ENCODE measurements at regions not wholly inside any gene's neighbourhood (a gene's known extent, or its start where the extent isn't known, plus 50 kb on each side); places are given as distances from the start of the nearest gene placed in this dataset.

- H3K4me3 ChIP-seq = no peak overlapping the region
- no peaks in the 10 kb centered on the region for H3K4me1 ChIP-seq
- intact Hi-C loops (cut with DNase I; ENCODE audit: low total_unique reads) (no loop called here), in situ Hi-C loops (cut with MboI; ENCODE audit: low sequenced_read_pairs in 4 of 4) (no loop called here)
- no peaks in the 10 kb centered on the region for H3K9me3 ChIP-seq
- ATAC-seq (no peak), DNase-seq (no peak)
- no peak for TF ChIP-seq CTCF (IDR thresholded peaks at IDR 0.05 in 4 of 5, conservative IDR thresholded peaks at IDR 0.05 in 1 of 5)
- TF ChIP-seq POLR2A (IDR thresholded peaks at IDR 0.05) = no peak
- no peaks in the 10 kb centered on the region for H3K27me3 ChIP-seq
- no peak overlapping the region for H3K27ac ChIP-seq
- H3K36me3 ChIP-seq = no peaks in the 10 kb centered on the region
Measured at GRCh38 chr18:56337507-56337906, 300.9 kb downstream of the TXNL1 start.

GRCh38 chr18:56333839-56334238, 304.6 kb downstream of the TXNL1 start:
- DNase-seq (no peak), ATAC-seq (no peak)
- H3K36me3 ChIP-seq = no peaks in the 10 kb centered on the region
- intact Hi-C loops (cut with DNase I; ENCODE audit: low total_unique reads) (no loop called here), in situ Hi-C loops (cut with MboI; ENCODE audit: low sequenced_read_pairs in 4 of 4) (no loop called here)
- no peaks in the 10 kb centered on the region for H3K4me1 ChIP-seq
- H3K9me3 ChIP-seq = no peaks in the 10 kb centered on the region
- H3K27ac ChIP-seq = no peak overlapping the region
- TF ChIP-seq CTCF (IDR thresholded peaks at IDR 0.05 in 4 of 5, conservative IDR thresholded peaks at IDR 0.05 in 1 of 5) (no peak), POLR2A (IDR thresholded peaks at IDR 0.05) (no peak)
- H3K4me3 ChIP-seq = no peak overlapping the region
- H3K27me3 ChIP-seq = no peaks in the 10 kb centered on the region

- in situ Hi-C loops (cut with MboI; ENCODE audit: low sequenced_read_pairs in 4 of 4) (no loop called here), intact Hi-C loops (cut with DNase I; ENCODE audit: low total_unique reads) (no loop called here)
- no peak for ATAC-seq
- TF ChIP-seq CTCF (IDR thresholded peaks at IDR 0.05 in 4 of 5, conservative IDR thresholded peaks at IDR 0.05 in 1 of 5) = no peak
- no peak for TF ChIP-seq POLR2A (IDR thresholded peaks at IDR 0.05)
- H3K27me3 ChIP-seq = no peaks in the 10 kb centered on the region
- H3K4me1 ChIP-seq = no peaks in the 10 kb centered on the region
- no peak for DNase-seq
- no peak overlapping the region for H3K4me3 ChIP-seq
- no peaks in the 10 kb centered on the region for H3K9me3 ChIP-seq
- no peaks in the 10 kb centered on the region for H3K36me3 ChIP-seq
- no peak overlapping the region for H3K27ac ChIP-seq
Measured at GRCh38 chr18:56333146-56333545, 305.2 kb downstream of the TXNL1 start.

GRCh38 chr18:56332371-56332770, 306.0 kb downstream of the TXNL1 start:
- Histone ChIP-seq H3K36me3 (no peaks in the 10 kb centered on the region), H3K27ac (no peak overlapping the region), H3K9me3 (no peaks in the 10 kb centered on the region), H3K4me1 (no peaks in the 10 kb centered on the region), H3K27me3 (no peaks in the 10 kb centered on the region), H3K4me3 (no peak overlapping the region)
- no peak for ATAC-seq
- DNase-seq = no peak
- TF ChIP-seq POLR2A (IDR thresholded peaks at IDR 0.05) (no peak), CTCF (IDR thresholded peaks at IDR 0.05 in 4 of 5, conservative IDR thresholded peaks at IDR 0.05 in 1 of 5) (no peak)
- intact Hi-C loops (cut with DNase I; ENCODE audit: low total_unique reads) (no loop called here), in situ Hi-C loops (cut with MboI; ENCODE audit: low sequenced_read_pairs in 4 of 4) (no loop called here)

- intact Hi-C loops (cut with DNase I; ENCODE audit: low total_unique reads) = no loop called here
- DNase-seq (no peak), ATAC-seq (no peak)
- no peak overlapping the region for H3K27ac ChIP-seq
- H3K9me3 ChIP-seq = no peaks in the 10 kb centered on the region
- TF ChIP-seq POLR2A (IDR thresholded peaks at IDR 0.05) (no peak), CTCF (IDR thresholded peaks at IDR 0.05 in 4 of 5, conservative IDR thresholded peaks at IDR 0.05 in 1 of 5) (no peak)
- H3K4me1 ChIP-seq = no peaks in the 10 kb centered on the region
- in situ Hi-C loops (cut with MboI; ENCODE audit: low sequenced_read_pairs in 4 of 4) = no loop called here
- no peaks in the 10 kb centered on the region for H3K36me3 ChIP-seq
- H3K4me3 ChIP-seq = no peak overlapping the region
- H3K27me3 ChIP-seq = no peaks in the 10 kb centered on the region
Measured at GRCh38 chr18:56330366-56331110, 307.9 kb downstream of the TXNL1 start.

Data from gastrocnemius medialis (tissue), 4 donors.